ENCODE measurements at regions not wholly inside any gene's neighbourhood (a gene's known extent, or its start where the extent isn't known, plus 50 kb on each side); places are given as distances from the start of the nearest gene placed in this dataset.

DNA sequence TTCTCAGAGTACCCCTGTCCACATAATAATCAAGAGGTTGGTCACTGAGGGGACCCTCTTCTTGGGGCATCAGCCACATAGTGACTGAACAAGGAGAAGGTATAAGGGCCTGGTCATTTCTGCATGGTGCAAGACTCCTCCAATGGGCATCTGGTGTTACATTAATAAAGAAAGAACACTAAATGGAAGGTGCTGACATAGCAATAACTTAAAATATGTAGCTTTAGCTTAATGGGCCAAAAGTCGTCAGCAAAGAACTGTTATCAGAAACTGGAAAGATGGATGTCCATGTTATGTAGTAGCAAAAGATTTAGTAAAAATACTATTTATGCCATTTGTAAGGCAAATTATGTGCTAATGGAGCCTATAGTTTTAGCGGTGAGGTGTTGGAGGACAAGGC is 916.5 kb upstream of the SOX11 start (continued):
- TF ChIP-seq, protein P1, sequence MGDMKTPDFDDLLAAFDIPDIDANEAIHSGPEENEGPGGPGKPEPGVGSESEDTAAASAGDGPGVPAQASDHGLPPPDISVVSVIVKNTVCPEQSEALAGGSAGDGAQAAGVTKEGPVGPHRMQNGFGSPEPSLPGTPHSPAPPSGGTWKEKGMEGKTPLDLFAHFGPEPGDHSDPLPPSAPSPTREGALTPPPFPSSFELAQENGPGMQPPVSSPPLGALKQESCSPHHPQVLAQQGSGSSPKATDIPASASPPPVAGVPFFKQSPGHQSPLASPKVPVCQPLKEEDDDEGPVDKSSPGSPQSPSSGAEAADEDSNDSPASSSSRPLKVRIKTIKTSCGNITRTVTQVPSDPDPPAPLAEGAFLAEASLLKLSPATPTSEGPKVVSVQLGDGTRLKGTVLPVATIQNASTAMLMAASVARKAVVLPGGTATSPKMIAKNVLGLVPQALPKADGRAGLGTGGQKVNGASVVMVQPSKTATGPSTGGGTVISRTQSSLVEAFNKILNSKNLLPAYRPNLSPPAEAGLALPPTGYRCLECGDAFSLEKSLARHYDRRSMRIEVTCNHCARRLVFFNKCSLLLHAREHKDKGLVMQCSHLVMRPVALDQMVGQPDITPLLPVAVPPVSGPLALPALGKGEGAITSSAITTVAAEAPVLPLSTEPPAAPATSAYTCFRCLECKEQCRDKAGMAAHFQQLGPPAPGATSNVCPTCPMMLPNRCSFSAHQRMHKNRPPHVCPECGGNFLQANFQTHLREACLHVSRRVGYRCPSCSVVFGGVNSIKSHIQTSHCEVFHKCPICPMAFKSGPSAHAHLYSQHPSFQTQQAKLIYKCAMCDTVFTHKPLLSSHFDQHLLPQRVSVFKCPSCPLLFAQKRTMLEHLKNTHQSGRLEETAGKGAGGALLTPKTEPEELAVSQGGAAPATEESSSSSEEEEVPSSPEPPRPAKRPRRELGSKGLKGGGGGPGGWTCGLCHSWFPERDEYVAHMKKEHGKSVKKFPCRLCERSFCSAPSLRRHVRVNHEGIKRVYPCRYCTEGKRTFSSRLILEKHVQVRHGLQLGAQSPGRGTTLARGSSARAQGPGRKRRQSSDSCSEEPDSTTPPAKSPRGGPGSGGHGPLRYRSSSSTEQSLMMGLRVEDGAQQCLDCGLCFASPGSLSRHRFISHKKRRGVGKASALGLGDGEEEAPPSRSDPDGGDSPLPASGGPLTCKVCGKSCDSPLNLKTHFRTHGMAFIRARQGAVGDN (IDR thresholded peaks at IDR 0.05) = no peak
- TF ChIP-seq CBFB (IDR thresholded peaks at IDR 0.05; ENCODE audit: low read depth) (no peak), ZNF622 (IDR thresholded peaks at IDR 0.05) (no peak), WRNIP1 (IDR thresholded peaks at IDR 0.05; ENCODE audit: borderline replicate concordance, low read depth, low read length) (no peak), CEBPB (IDR thresholded peaks at IDR 0.05; ENCODE audit: borderline replicate concordance in 1 of 2, low read depth in 2 of 2, low read length in 2 of 2) (no peak), SMAD1 (IDR thresholded peaks at IDR 0.05; ENCODE audit: low read depth, partially characterized antibody) (no peak), HCFC1 (IDR thresholded peaks at IDR 0.05; ENCODE audit: low read length) (no peak), RUNX3 (IDR thresholded peaks at IDR 0.05; ENCODE audit: low read length) (no peak), RB1 (IDR thresholded peaks at IDR 0.05; ENCODE audit: borderline replicate concordance) (no peak), TARDBP (IDR thresholded peaks at IDR 0.05; ENCODE audit: borderline replicate concordance) (no peak), ZNF207 (IDR thresholded peaks at IDR 0.05; ENCODE audit: borderline replicate concordance) (no peak), NR2F1 (conservative IDR thresholded peaks at IDR 0.05) (no peak)
- TF ChIP-seq, protein P2, sequence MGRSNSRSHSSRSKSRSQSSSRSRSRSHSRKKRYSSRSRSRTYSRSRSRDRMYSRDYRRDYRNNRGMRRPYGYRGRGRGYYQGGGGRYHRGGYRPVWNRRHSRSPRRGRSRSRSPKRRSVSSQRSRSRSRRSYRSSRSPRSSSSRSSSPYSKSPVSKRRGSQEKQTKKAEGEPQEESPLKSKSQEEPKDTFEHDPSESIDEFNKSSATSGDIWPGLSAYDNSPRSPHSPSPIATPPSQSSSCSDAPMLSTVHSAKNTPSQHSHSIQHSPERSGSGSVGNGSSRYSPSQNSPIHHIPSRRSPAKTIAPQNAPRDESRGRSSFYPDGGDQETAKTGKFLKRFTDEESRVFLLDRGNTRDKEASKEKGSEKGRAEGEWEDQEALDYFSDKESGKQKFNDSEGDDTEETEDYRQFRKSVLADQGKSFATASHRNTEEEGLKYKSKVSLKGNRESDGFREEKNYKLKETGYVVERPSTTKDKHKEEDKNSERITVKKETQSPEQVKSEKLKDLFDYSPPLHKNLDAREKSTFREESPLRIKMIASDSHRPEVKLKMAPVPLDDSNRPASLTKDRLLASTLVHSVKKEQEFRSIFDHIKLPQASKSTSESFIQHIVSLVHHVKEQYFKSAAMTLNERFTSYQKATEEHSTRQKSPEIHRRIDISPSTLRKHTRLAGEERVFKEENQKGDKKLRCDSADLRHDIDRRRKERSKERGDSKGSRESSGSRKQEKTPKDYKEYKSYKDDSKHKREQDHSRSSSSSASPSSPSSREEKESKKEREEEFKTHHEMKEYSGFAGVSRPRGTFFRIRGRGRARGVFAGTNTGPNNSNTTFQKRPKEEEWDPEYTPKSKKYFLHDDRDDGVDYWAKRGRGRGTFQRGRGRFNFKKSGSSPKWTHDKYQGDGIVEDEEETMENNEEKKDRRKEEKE (IDR thresholded peaks at IDR 0.05) = no peak

All from GM12878 (cell line).